ENCODE measurements at regions not wholly inside any gene's neighbourhood (a gene's known extent, or its start where the extent isn't known, plus 50 kb on each side); places are given as distances from the start of the nearest gene placed in this dataset.

DNA sequence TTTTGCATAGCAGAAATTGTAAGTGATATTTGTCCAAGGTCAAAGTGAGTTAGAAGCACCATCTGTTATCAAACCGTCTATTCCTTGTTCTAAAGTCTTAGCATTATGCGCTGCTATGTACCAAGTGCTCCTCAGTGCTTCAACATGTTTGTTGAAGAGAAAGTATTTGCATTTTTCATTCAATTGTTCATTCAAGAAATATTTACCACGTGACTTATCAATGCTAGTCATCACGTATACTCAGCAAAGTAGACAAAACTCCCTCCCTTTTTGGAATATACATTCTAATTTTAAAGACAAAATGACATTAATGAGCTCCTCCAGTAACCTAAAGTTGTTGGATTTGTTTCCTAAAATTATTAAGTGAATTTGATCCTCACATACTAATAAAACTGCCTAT is 388.0 kb upstream of the CDH8 start:
- Histone ChIP-seq H3K27ac (ENCODE audit: low read length) (no peak overlapping the region), H3K36me3 (ENCODE audit: control insufficient read depth, insufficient read depth, low read length) (no peaks in the 10 kb centered on the region), H3K9me3 (ENCODE audit: control insufficient read depth, insufficient read depth, low read length) (peaks cover 6% of the 10 kb centered on the region), H3K4me1 (ENCODE audit: control insufficient read depth, insufficient read depth, low read length) (no peaks in the 10 kb centered on the region), H3K4me3 (ENCODE audit: low read length) (no peak overlapping the region), H3K27me3 (ENCODE audit: control insufficient read depth, insufficient read depth, low read length) (no peaks in the 10 kb centered on the region)
- TF ChIP-seq, protein P1, sequence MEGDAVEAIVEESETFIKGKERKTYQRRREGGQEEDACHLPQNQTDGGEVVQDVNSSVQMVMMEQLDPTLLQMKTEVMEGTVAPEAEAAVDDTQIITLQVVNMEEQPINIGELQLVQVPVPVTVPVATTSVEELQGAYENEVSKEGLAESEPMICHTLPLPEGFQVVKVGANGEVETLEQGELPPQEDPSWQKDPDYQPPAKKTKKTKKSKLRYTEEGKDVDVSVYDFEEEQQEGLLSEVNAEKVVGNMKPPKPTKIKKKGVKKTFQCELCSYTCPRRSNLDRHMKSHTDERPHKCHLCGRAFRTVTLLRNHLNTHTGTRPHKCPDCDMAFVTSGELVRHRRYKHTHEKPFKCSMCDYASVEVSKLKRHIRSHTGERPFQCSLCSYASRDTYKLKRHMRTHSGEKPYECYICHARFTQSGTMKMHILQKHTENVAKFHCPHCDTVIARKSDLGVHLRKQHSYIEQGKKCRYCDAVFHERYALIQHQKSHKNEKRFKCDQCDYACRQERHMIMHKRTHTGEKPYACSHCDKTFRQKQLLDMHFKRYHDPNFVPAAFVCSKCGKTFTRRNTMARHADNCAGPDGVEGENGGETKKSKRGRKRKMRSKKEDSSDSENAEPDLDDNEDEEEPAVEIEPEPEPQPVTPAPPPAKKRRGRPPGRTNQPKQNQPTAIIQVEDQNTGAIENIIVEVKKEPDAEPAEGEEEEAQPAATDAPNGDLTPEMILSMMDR (IDR thresholded peaks at IDR 0.05) = no peak
- H3K36me3 Mint-ChIP-seq = peaks cover 8% of the 10 kb centered on the region
- H3K27me3 Mint-ChIP-seq (ENCODE audit: low read depth in 2 of 2) = no peaks in the 10 kb centered on the region
- ATAC-seq (no peak), DNase-seq (no peak)
- intact Hi-C loops (cut with micrococcal nuclease) = no loop called here
- no peak overlapping the region for H3K27ac Mint-ChIP-seq
- peaks cover 8 to 18% of the 10 kb centered on the region in 2 donors for H3K9me3 Mint-ChIP-seq
- WGBS (ENCODE audit: insufficient coverage) = 79% methylated on average over 2 of the region's 4 CpGs
- H3K4me3 Mint-ChIP-seq = no peak overlapping the region
- no peaks in the 10 kb centered on the region for H3K4me1 Mint-ChIP-seq

DNA sequence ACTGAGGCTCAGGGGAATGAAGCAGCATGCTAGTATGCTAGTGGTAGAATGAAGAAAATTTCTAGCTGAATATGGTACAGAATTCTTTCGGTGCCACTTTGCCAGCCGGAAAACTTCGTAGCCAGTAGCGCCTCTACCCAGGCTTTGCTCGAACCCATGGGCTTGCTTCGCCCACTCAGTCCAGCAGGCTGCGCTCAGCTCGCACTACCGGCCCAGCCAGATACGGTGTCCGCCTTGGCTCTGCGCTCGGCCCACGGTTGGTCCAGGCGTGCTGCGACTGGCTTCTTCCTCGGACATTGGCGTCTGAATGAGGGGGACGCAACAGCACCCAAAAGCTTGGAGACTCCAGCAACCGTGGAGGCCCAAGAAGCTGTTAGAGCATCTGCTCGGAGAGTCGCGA is 372.5 kb upstream of the CDH8 start:
- peaks cover 12 to 15% of the 10 kb centered on the region in 2 donors for H3K9me3 Mint-ChIP-seq
- ATAC-seq = no peak
- Histone ChIP-seq H3K4me1 (ENCODE audit: control insufficient read depth, insufficient read depth, low read length) (no peaks in the 10 kb centered on the region), H3K9me3 (ENCODE audit: control insufficient read depth, insufficient read depth, low read length) (peaks cover 13% of the 10 kb centered on the region), H3K27ac (ENCODE audit: low read length) (no peak overlapping the region), H3K4me3 (ENCODE audit: low read length) (no peak overlapping the region), H3K36me3 (ENCODE audit: control insufficient read depth, insufficient read depth, low read length) (no peaks in the 10 kb centered on the region), H3K27me3 (ENCODE audit: control insufficient read depth, insufficient read depth, low read length) (no peaks in the 10 kb centered on the region)
- no peak for DNase-seq
- intact Hi-C loops (cut with micrococcal nuclease) = no loop called here
- no peaks in the 10 kb centered on the region for H3K27me3 Mint-ChIP-seq (ENCODE audit: low read depth in 2 of 2)
- H3K4me1 Mint-ChIP-seq = no peaks in the 10 kb centered on the region
- TF ChIP-seq, protein P1 (IDR thresholded peaks at IDR 0.05) = no peak
- no peak overlapping the region for H3K4me3 Mint-ChIP-seq
- H3K27ac Mint-ChIP-seq = no peak overlapping the region
- peaks cover 4% of the 10 kb centered on the region for H3K36me3 Mint-ChIP-seq
- 71% methylated on average over 20 of the region's 23 CpGs for WGBS (ENCODE audit: insufficient coverage)

DNA sequence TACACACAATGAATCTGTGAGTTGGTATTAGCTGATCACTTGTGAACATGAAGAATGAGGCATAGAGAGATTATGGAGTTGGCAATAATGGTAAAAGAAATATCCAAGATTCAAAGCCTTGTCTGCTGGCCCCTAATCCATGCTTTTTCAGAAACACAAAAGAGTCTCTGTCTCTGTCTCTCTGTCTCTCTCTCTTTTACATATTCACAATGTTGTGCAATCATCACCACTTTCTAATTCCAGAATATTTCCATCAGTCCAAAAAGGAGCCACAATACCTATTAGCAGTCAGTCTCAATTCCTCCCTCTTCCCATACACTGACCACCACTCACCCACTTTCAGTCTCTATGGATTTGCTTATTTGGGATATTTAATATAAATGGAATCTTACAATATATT is 370.1 kb upstream of the CDH8 start:
- no peak overlapping the region for H3K27ac Mint-ChIP-seq
- TF ChIP-seq, protein P1 (IDR thresholded peaks at IDR 0.05) = no peak
- H3K9me3 ChIP-seq (ENCODE audit: control insufficient read depth, insufficient read depth, low read length) = peaks cover 13% of the 10 kb centered on the region
- H3K4me1 Mint-ChIP-seq = no peaks in the 10 kb centered on the region
- no peaks in the 10 kb centered on the region for H3K36me3 Mint-ChIP-seq
- H3K27me3 ChIP-seq (ENCODE audit: control insufficient read depth, insufficient read depth, low read length) = no peaks in the 10 kb centered on the region
- intact Hi-C loops (cut with micrococcal nuclease) = no loop called here
- peaks cover 11 to 16% of the 10 kb centered on the region in 2 donors for H3K9me3 Mint-ChIP-seq
- no peaks in the 10 kb centered on the region for H3K36me3 ChIP-seq (ENCODE audit: control insufficient read depth, insufficient read depth, low read length)
- DNase-seq = no peak
- no peak overlapping the region for H3K4me3 Mint-ChIP-seq
- H3K27ac ChIP-seq (ENCODE audit: low read length) = no peak overlapping the region
- ATAC-seq = no peak
- no peaks in the 10 kb centered on the region for H3K27me3 Mint-ChIP-seq (ENCODE audit: low read depth in 2 of 2)
- no peak overlapping the region for H3K4me3 ChIP-seq (ENCODE audit: low read length)
- H3K4me1 ChIP-seq (ENCODE audit: control insufficient read depth, insufficient read depth, low read length) = no peaks in the 10 kb centered on the region

DNA sequence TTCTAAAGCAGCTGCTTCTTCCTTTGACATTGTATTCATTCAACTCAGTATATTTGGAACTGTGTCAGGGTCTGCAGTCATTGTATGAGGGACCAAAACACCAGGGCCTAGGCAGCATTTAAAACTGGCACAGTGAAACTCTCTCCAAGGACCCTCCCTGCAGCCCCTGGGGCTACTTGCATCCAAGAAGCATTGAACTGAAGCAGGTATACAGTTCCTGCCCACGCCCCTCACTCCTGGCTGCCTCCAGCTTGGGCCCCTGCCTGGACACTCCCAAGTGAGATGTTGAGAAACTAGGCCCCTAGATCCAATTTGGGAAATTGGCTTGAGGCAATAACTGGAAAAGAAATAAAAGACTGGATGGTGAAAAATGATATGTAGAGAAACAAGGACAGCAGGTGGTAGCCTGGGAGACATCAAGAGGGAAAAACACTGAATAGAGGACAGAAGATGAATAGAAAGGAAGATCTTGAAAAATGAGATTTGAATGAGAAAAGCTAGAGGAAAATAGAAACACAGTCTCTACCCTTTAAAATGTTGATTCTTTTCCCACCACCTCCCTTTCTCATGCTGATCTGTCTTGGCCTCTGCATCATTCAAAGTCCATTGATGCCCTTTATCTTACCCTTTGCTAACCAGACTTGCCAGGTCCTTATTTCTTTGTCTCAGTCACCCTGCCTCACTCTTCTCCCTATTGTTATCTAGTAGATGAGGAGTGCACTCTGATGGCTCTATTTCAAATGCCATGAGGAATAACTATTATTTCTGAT is 368.8 kb upstream of the CDH8 start:
- TF ChIP-seq, protein P1 (IDR thresholded peaks at IDR 0.05) = no peak
- H3K27me3 Mint-ChIP-seq (ENCODE audit: low read depth in 2 of 2) = no peaks in the 10 kb centered on the region
- Histone ChIP-seq H3K36me3 (ENCODE audit: control insufficient read depth, insufficient read depth, low read length) (no peaks in the 10 kb centered on the region), H3K9me3 (ENCODE audit: control insufficient read depth, insufficient read depth, low read length) (peaks cover 12% of the 10 kb centered on the region), H3K27ac (ENCODE audit: low read length) (no peak overlapping the region), H3K27me3 (ENCODE audit: control insufficient read depth, insufficient read depth, low read length) (no peaks in the 10 kb centered on the region), H3K4me3 (ENCODE audit: low read length) (no peak overlapping the region), H3K4me1 (ENCODE audit: control insufficient read depth, insufficient read depth, low read length) (no peaks in the 10 kb centered on the region)
- intact Hi-C loops (cut with micrococcal nuclease) = no loop called here
- peaks cover 7 to 19% of the 10 kb centered on the region in 2 donors for H3K9me3 Mint-ChIP-seq
- no peak overlapping the region for H3K27ac Mint-ChIP-seq
- no peaks in the 10 kb centered on the region for H3K4me1 Mint-ChIP-seq
- no peak overlapping the region for H3K4me3 Mint-ChIP-seq
- H3K36me3 Mint-ChIP-seq = no peaks in the 10 kb centered on the region
- ATAC-seq (no peak), DNase-seq (no peak)
- WGBS (ENCODE audit: insufficient coverage) = 67% methylated on average over 1 of the region's 1 CpG

Data from natural killer cell (primary cell).